ENCODE measurements at regions not wholly inside any gene's neighbourhood (a gene's known extent, or its start where the extent isn't known, plus 50 kb on each side); places are given as distances from the start of the nearest gene placed in this dataset.

DNA sequence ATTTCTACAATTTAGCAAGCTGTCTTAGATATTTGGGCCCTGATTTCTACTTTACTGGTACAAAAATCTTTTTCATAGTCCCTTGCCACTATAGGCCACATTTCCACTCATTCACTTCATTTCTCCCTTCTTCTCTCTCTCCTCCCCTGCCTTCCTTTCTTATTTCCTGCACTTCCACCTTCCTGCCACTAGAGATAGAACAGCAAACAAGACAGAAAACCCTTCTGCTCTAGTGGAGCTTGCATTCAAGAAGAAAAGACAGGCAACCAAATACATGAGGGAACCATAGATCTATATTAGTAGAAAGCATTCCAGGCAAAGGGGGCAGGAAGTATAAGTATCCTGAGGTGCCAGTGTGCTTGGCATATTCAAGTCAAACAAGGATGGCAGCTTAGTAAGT lies 623.5 kb downstream of the FLRT2 start:
- Histone ChIP-seq H2AFZ (ENCODE audit: low read length) (no peak overlapping the region), H3K27me3 (replicated peaks; ENCODE audit: insufficient read depth, low read length) (no peaks in the 10 kb centered on the region), H4K20me1 (ENCODE audit: insufficient read depth, low read length) (no peaks in the 10 kb centered on the region), H3K27ac (ENCODE audit: low read length) (no peak overlapping the region), H3K9me3 (replicated peaks; ENCODE audit: insufficient read depth, low read length) (no peaks in the 10 kb centered on the region), H3K9ac (ENCODE audit: low read length) (no peak overlapping the region), H3K4me3 (ENCODE audit: low read length) (no peak overlapping the region), H3K4me2 (ENCODE audit: low read depth, low read length) (no peak overlapping the region), H3K4me1 (ENCODE audit: low read length) (no peaks in the 10 kb centered on the region), H3K9me2 (replicated peaks; ENCODE audit: insufficient read depth, low read length) (no peaks in the 10 kb centered on the region), H3K79me2 (ENCODE audit: low read length) (no peaks in the 10 kb centered on the region), H3F3A (ENCODE audit: insufficient read depth, low read length) (no peaks in the 10 kb centered on the region), H3K36me3 (replicated peaks; ENCODE audit: insufficient read depth, low read length) (no peaks in the 10 kb centered on the region)
- TF ChIP-seq CTCF (IDR thresholded peaks at IDR 0.05; ENCODE audit: low read length) = peak; percentile 13; the same call in 1 of the 2 replicates
- no peak for TF ChIP-seq EZH2 (optimal IDR thresholded peaks at IDR 0.05; ENCODE audit: low read depth, low read length)
- TF ChIP-seq EZH2phosphoT487 (IDR thresholded peaks at IDR 0.05; ENCODE audit: low read length) = no peak
- DNase-seq = no peak

DNA sequence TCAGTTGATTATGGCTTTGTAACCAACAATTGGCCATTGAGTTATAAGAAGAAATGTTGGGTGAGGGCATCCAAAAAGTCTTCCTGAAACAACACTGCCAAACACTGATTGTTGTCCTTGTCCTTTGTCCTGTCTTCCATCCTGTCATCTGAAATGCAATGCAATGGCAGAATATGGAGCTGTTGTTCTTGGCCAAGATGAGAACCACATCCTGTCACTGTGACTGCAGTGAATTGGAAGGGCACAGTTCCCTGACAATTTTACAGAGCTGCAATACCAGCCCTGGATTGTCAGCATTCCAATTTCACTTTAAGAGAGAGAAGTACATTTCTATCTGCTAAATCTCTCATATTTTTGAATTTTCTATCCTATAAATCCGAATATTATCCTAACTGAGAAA lies 613.3 kb downstream of the FLRT2 start:
- Histone ChIP-seq H4K20me1 (ENCODE audit: insufficient read depth, low read length) (no peaks in the 10 kb centered on the region), H3K9ac (ENCODE audit: low read length) (no peak overlapping the region), H2AFZ (ENCODE audit: low read length) (no peak overlapping the region), H3K4me2 (ENCODE audit: low read depth, low read length) (no peak overlapping the region), H3K9me2 (replicated peaks; ENCODE audit: insufficient read depth, low read length) (no peaks in the 10 kb centered on the region), H3K9me3 (replicated peaks; ENCODE audit: insufficient read depth, low read length) (no peaks in the 10 kb centered on the region), H3K36me3 (replicated peaks; ENCODE audit: insufficient read depth, low read length) (no peaks in the 10 kb centered on the region), H3K27me3 (replicated peaks; ENCODE audit: insufficient read depth, low read length) (no peaks in the 10 kb centered on the region), H3K79me2 (ENCODE audit: low read length) (no peaks in the 10 kb centered on the region), H3K4me3 (ENCODE audit: low read length) (no peak overlapping the region), H3K27ac (ENCODE audit: low read length) (no peak overlapping the region), H3F3A (ENCODE audit: insufficient read depth, low read length) (no peaks in the 10 kb centered on the region), H3K4me1 (ENCODE audit: low read length) (no peaks in the 10 kb centered on the region)
- no peak for DNase-seq
- TF ChIP-seq EZH2phosphoT487 (IDR thresholded peaks at IDR 0.05; ENCODE audit: low read length) (no peak), EZH2 (optimal IDR thresholded peaks at IDR 0.05; ENCODE audit: low read depth, low read length) (no peak), CTCF (IDR thresholded peaks at IDR 0.05; ENCODE audit: low read length) (no peak)

GRCh38 chr14:86141966-86142365 lies 612.0 kb downstream of the FLRT2 start:
- Histone ChIP-seq H3K9me2 (replicated peaks; ENCODE audit: insufficient read depth, low read length) (no peaks in the 10 kb centered on the region), H3K27me3 (replicated peaks; ENCODE audit: insufficient read depth, low read length) (no peaks in the 10 kb centered on the region), H3K9me3 (replicated peaks; ENCODE audit: insufficient read depth, low read length) (no peaks in the 10 kb centered on the region), H3K4me2 (ENCODE audit: low read depth, low read length) (no peak overlapping the region), H3K36me3 (replicated peaks; ENCODE audit: insufficient read depth, low read length) (no peaks in the 10 kb centered on the region), H3K4me3 (ENCODE audit: low read length) (no peak overlapping the region), H3K79me2 (ENCODE audit: low read length) (no peaks in the 10 kb centered on the region), H3K4me1 (ENCODE audit: low read length) (no peaks in the 10 kb centered on the region), H4K20me1 (ENCODE audit: insufficient read depth, low read length) (no peaks in the 10 kb centered on the region), H3F3A (ENCODE audit: insufficient read depth, low read length) (no peaks in the 10 kb centered on the region), H3K9ac (ENCODE audit: low read length) (no peak overlapping the region), H2AFZ (ENCODE audit: low read length) (no peak overlapping the region), H3K27ac (ENCODE audit: low read length) (no peak overlapping the region)
- TF ChIP-seq EZH2phosphoT487 (IDR thresholded peaks at IDR 0.05; ENCODE audit: low read length) = no peak
- TF ChIP-seq CTCF (IDR thresholded peaks at IDR 0.05; ENCODE audit: low read length) = no peak
- no peak for TF ChIP-seq EZH2 (optimal IDR thresholded peaks at IDR 0.05; ENCODE audit: low read depth, low read length)
- DNase-seq = no peak
